SHP77 treated with DMSO at 0.1 percent for 48 hours (cell line): ENCODE measurements at regions not wholly inside any gene's neighbourhood (a gene's known extent, or its start where the extent isn't known, plus 50 kb on each side); places are given as distances from the start of the nearest gene placed in this dataset.
"Not testable (repeated sequence)": the region's sequence is repeated elsewhere in the genome, so short reads cannot be mapped to it uniquely, and the experiment has no call there.

ENCODE experiments used
- DNase-seq: peaks from one replicate; lab custom pipeline; 2025; lab: John Stamatoyannopoulos, UW

GRCh38 chr4:189613207-189613606, 327.5 kb upstream of the FRG1 start:
- no peak for DNase-seq

- no peak for DNase-seq
Observed at GRCh38 chr4:189615217-189615663, 325.4 kb upstream of the FRG1 start.

- not testable (repeated sequence) for DNase-seq
Observed at GRCh38 chr4:189617741-189618140, 322.9 kb upstream of the FRG1 start.

- not testable (repeated sequence) for DNase-seq
Observed at GRCh38 chr4:189619441-189620250, 321.0 kb upstream of the FRG1 start.

- DNase-seq: not testable (repeated sequence)
Observed at GRCh38 chr4:189622574-189622973, 318.1 kb upstream of the FRG1 start.

GRCh38 chr4:189627041-189627440, 313.6 kb upstream of the FRG1 start:
- DNase-seq: not testable (repeated sequence)

- not testable (repeated sequence) for DNase-seq
Observed at GRCh38 chr4:189629733-189630132, 310.9 kb upstream of the FRG1 start.

- DNase-seq: not testable (repeated sequence)
Observed at GRCh38 chr4:189630913-189631567, 309.6 kb upstream of the FRG1 start.

GRCh38 chr4:189631568-189631916, 309.1 kb upstream of the FRG1 start:
- DNase-seq: not testable (repeated sequence)

GRCh38 chr4:189650436-189650835, 290.2 kb upstream of the FRG1 start:
- DNase-seq: not testable (repeated sequence)

- DNase-seq: not testable (repeated sequence)
Observed at GRCh38 chr4:189653130-189653653, 287.5 kb upstream of the FRG1 start.

- DNase-seq: not testable (repeated sequence)
Observed at GRCh38 chr4:189653983-189654382, 286.7 kb upstream of the FRG1 start.

GRCh38 chr4:189654396-189654795, 286.3 kb upstream of the FRG1 start:
- DNase-seq: not testable (repeated sequence)

GRCh38 chr4:189655817-189656216, 284.9 kb upstream of the FRG1 start:
- DNase-seq: not testable (repeated sequence)

GRCh38 chr4:189656641-189657040, 284.0 kb upstream of the FRG1 start:
- no peak for DNase-seq

GRCh38 chr4:189658259-189658658, 282.4 kb upstream of the FRG1 start:
- not testable (repeated sequence) for DNase-seq

GRCh38 chr4:189658831-189659230, 281.8 kb upstream of the FRG1 start:
- DNase-seq: not testable (repeated sequence)

- no peak for DNase-seq
Observed at GRCh38 chr4:189659287-189659686, 281.4 kb upstream of the FRG1 start.

GRCh38 chr4:189660722-189661360, 279.8 kb upstream of the FRG1 start:
- DNase-seq: no peak

GRCh38 chr4:189664693-189665250, 275.9 kb upstream of the FRG1 start:
- DNase-seq: no peak

GRCh38 chr4:189665712-189666305, 274.9 kb upstream of the FRG1 start:
- not testable (repeated sequence) for DNase-seq

GRCh38 chr4:189667386-189667785, 273.3 kb upstream of the FRG1 start:
- DNase-seq: not testable (repeated sequence)
